ENCODE measurements at regions not wholly inside any gene's neighbourhood (a gene's known extent, or its start where the extent isn't known, plus 50 kb on each side); places are given as distances from the start of the nearest gene placed in this dataset.

DNA sequence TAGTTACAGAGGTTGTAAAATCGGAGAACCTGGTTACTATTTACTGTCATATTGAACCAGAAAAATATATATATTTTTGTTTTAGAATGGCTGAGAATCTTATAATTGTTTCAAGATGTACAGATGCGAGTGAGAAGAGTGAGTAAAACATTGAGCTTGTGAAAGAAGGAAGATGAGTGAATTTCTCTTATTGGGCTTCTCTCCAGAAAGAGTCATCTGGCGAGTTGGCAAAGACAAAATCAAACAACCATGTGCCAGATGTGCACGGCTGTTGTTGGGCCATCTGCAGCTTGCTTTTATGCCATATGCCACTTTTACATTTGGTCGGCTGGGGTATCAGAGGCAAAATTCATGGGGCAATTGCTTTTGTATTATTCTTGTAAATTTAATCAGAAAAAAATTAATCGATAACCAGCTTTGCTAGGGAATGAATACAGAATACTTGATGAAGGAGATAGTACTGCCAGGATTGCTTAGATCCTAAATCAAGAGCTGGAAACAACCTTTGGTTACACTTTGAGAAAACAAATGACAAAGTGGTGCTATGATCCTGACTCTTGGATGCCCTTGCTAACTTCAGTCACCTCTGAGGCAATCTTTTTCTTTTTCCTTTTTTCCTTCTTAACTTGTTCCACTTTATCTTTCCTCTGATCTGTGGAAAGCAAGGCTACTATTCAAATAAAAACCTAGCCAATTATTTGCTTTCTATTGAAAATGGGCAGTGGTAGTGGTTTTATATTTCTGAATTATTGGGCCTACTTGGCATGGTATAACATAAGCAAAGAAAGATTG, 97.1 kb upstream of the GRIK2 start:
- H3K27ac ChIP-seq, result no peak overlapping the region
- no peak for TF ChIP-seq POLR2A (IDR thresholded peaks at IDR 0.05)
- TF ChIP-seq CTCF (IDR thresholded peaks at IDR 0.05), result no peak
- no peaks in the 10 kb centered on the region for H3K9me3 ChIP-seq
- no peak for DNase-seq
- intact Hi-C loops (cut with DNase I), result no loop called here
- 76% methylated on average over 6 of the region's 6 CpGs for WGBS, 2 donors
- no peaks in the 10 kb centered on the region for H3K27me3 ChIP-seq
- no peaks in the 10 kb centered on the region for H3K4me1 ChIP-seq
- H3K4me3 ChIP-seq (replicated peaks in 1 of 3), result no peak overlapping the region
- H3K36me3 ChIP-seq, result no peaks in the 10 kb centered on the region

- no peaks in the 10 kb centered on the region for H3K27me3 ChIP-seq
- intact Hi-C loops (cut with DNase I), result no loop called here
- TF ChIP-seq POLR2A (IDR thresholded peaks at IDR 0.05) (no peak), CTCF (IDR thresholded peaks at IDR 0.05) (no peak)
- no peaks in the 10 kb centered on the region for H3K4me1 ChIP-seq
- no peaks in the 10 kb centered on the region for H3K9me3 ChIP-seq
- no peak overlapping the region for H3K4me3 ChIP-seq (replicated peaks in 1 of 3)
- no peak overlapping the region for H3K27ac ChIP-seq
- DNase-seq, result no peak
- no peaks in the 10 kb centered on the region for H3K36me3 ChIP-seq
- 74 to 75% methylated on average over 1 of the region's 1 CpG for WGBS, 2 donors
Observed at GRCh38 chr6:101302593-101302992, 90.9 kb upstream of the GRIK2 start.

DNA sequence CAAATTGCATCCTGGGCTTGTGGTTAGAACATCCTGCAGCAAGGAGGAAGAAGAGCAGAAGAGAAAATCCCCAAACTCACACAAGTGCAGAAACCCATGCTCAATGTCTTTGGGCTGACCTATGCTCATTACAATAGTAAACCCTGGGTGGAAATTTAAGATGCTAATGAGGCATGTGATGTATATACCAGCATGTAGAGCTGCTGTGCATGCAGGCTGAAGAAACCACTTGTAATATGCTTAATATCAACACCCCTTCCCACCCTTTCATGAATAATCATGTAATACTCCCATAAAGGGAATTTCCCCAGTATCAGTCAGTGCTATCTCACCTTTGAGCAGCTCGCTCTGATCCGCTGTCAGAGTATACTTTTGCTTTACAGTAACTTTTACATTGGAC, 90.0 kb upstream of the GRIK2 start:
- no peak overlapping the region for H3K27ac ChIP-seq
- no peaks in the 10 kb centered on the region for H3K4me1 ChIP-seq
- H3K4me3 ChIP-seq (replicated peaks in 1 of 3), result no peak overlapping the region
- intact Hi-C loops (cut with DNase I), result no loop called here
- no peaks in the 10 kb centered on the region for H3K36me3 ChIP-seq
- no peaks in the 10 kb centered on the region for H3K9me3 ChIP-seq
- DNase-seq, result no peak
- H3K27me3 ChIP-seq, result no peaks in the 10 kb centered on the region
- 90 to 95% methylated on average over 2 of the region's 2 CpGs for WGBS, 2 donors
- TF ChIP-seq POLR2A (IDR thresholded peaks at IDR 0.05) (no peak), CTCF (IDR thresholded peaks at IDR 0.05) (no peak)

GRCh38 chr6:101312652-101313051, 80.9 kb upstream of the GRIK2 start:
- no peak for TF ChIP-seq CTCF (IDR thresholded peaks at IDR 0.05)
- no peak for TF ChIP-seq POLR2A (IDR thresholded peaks at IDR 0.05)
- H3K27me3 ChIP-seq, result no peaks in the 10 kb centered on the region
- no peak overlapping the region for H3K4me3 ChIP-seq (replicated peaks in 1 of 3)
- no peaks in the 10 kb centered on the region for H3K4me1 ChIP-seq
- H3K36me3 ChIP-seq, result no peaks in the 10 kb centered on the region
- intact Hi-C loops (cut with DNase I), result no loop called here
- no peaks in the 10 kb centered on the region for H3K9me3 ChIP-seq
- WGBS, 2 donors, result 81% methylated on average over 2 of the region's 2 CpGs
- DNase-seq, result no peak
- H3K27ac ChIP-seq, result no peak overlapping the region

GRCh38 chr6:101322921-101323320, 70.6 kb upstream of the GRIK2 start:
- no peaks in the 10 kb centered on the region for H3K9me3 ChIP-seq
- no peak for DNase-seq
- no peaks in the 10 kb centered on the region for H3K27me3 ChIP-seq
- TF ChIP-seq CTCF (IDR thresholded peaks at IDR 0.05) (no peak), POLR2A (IDR thresholded peaks at IDR 0.05) (no peak)
- H3K27ac ChIP-seq, result no peak overlapping the region
- no peaks in the 10 kb centered on the region for H3K4me1 ChIP-seq
- intact Hi-C loops (cut with DNase I), result no loop called here
- H3K36me3 ChIP-seq, result no peaks in the 10 kb centered on the region
- no peak overlapping the region for H3K4me3 ChIP-seq (replicated peaks in 1 of 3)
- 83 to 93% methylated on average over 2 of the region's 2 CpGs for WGBS, 2 donors

All from thyroid gland (tissue), 4 donors.